Caki2 (cell line): ENCODE measurements at regions not wholly inside any gene's neighbourhood (a gene's known extent, or its start where the extent isn't known, plus 50 kb on each side); places are given as distances from the start of the nearest gene placed in this dataset.
A peak's percentile ranks its signal among the peaks of the same experiment; 100 is the strongest.

Source experiments
- DNase-seq: peaks from one replicate; pipeline ENCODE4 v3.0.0-alpha.2; 2015; ENCODE audit warnings: low read depth
- in situ Hi-C: cut with HindIII; loops from 2 replicates; pipeline ENCODE4 v1.10.0; 2016; ENCODE audit warnings: low sequenced_read_pairs, low pct_unique_long_range_greater_than_20kb, mixed read lengths

GRCh38 chr10:128382225-128382624 lies 256.0 kb upstream of the MKI67 start:
- in situ Hi-C loops, result no loop called here
- no peak for DNase-seq

DNA sequence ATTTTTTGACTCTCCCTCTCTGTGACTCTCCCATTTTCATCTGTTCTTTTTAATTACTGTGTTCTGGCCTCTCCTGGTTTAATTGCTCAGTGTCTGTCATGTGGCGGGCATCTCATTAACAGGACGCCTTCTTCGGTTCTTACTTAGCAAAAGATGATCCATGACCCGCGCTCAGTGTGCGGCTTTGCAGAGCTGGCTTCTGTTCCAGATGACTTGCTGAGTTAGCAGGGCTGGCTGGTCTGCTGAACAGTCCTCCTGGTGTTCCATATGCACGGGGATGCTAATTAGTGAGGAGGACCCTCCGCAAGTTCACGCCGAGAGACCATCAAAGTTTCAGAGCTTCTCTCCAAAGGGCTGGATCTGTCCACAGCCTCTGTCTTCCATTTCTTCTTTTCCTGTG lies 258.6 kb upstream of the MKI67 start:
- no peak for DNase-seq
- in situ Hi-C loops, result no loop called here

DNA sequence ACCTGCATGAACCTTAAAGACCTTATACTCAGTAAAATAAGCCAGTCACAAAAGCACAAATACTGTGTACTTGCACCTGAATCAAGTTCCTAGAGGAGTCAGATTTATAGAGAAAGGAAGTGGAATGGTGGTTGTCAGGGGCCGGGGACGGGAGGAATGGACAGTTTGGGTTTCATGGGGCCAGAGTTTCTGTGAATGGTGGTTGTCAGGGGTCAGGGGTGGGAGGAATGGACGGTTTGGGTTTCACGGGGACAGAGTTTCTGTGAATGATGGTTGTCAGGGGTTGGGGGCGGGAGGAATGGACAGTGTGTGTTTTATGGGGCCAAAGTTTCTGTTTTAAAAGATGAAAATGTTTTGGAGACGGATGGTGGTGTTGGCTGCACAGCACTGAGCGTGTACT lies 260.0 kb upstream of the MKI67 start:
- DNase-seq, result no peak
- in situ Hi-C loops, result no loop called here

GRCh38 chr10:128386816-128387604 lies 260.8 kb upstream of the MKI67 start:
- no peak for DNase-seq
- in situ Hi-C loops, result no loop called here

DNA sequence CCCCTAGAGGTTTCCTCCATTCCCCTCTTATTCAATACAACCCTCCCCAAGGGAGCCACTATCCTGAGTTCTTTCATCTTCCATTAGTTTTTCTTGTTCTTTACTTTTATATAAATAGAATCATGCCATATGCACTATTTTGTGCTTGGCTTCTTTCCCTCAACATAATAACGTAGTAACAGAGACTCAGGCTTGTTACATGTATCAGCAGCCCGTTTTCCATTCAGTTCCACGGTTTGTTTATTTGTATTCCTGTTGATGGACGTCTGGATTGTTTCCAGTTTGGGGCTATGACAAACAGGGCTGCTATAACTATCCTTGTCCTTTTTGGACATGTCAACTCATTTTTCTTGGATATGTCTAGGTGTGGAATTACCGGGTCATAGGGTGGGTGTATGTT lies 264.4 kb upstream of the MKI67 start:
- in situ Hi-C loops, result no loop called here

DNA sequence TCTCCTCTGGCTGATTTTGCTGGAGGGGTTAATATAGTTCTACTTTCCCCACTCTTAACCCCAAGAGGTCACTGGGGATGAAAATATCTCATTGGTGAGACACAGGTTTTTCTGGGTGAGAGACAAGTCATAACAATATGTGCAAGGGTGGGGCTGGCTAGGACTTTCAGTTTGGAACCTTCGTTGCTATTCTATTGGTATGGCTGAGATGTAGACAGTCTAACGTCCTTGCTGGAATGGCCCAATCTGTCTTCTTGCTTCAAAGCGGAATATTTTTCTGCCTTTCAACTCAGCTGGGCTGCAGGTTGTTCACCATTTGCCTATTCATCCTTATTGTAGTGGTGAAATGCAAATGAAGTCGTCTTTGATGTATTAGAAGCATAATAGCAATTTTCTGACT lies 267.3 kb upstream of the MKI67 start:
- DNase-seq, result no peak
- in situ Hi-C loops, result no loop called here

More for the DNA sequence above, 264.4 kb upstream of the MKI67 start:
- no peak for DNase-seq

GRCh38 chr10:128398118-128398517 lies 271.9 kb upstream of the MKI67 start:
- DNase-seq, result no peak

DNA sequence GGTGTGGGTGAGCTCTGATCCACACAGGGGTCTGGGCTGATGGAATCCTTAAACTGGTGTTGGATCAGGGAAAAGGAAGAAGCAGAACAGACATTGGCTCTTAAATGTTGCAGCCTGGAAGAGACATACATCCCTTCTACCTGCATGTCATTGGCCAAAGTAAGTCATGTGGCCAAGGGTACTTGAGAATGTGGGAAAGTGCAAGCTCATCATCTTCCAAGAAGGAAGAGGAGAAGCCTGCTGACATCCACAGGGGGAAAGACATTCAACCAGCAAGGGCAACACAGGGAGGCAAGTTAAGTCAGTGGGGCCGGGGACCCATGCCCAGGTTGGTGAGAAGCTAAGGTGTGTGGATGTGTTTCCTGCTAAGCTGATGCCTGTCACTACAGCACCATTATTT lies 272.8 kb upstream of the MKI67 start:
- no peak for DNase-seq
- in situ Hi-C loops, result no loop called here

More at GRCh38 chr10:128398118-128398517, 271.9 kb upstream of the MKI67 start:
- in situ Hi-C loops, result no loop called here

- DNase-seq, result no peak
- in situ Hi-C loops, result no loop called here
Measured at GRCh38 chr10:128400564-128400963, 274.3 kb upstream of the MKI67 start.

GRCh38 chr10:128405450-128405849 lies 279.2 kb upstream of the MKI67 start:
- DNase-seq, result no peak
- in situ Hi-C loops, result no loop called here

GRCh38 chr10:128411643-128412042 lies 285.4 kb upstream of the MKI67 start:
- in situ Hi-C loops, result no loop called here
- peak; percentile 41 for DNase-seq

DNA sequence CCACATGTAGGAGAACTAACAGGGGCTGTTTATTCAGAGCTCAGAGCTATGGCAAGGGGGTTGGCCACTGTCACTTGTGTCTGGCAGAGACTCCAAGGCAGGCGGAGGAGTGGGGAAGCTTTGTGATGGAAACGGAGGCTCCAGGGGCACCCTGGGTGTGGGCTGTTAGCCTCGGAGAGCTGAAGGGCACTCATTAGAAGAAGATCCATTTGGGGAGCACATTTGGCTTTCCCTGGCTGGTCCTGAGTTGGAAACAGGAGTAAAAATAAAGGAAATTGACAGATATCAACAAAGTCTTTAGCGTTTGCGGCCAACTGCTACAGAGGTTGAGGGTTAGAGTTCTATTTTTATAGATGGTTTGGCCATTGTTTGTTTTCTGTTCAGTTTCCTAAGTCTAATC lies 288.3 kb upstream of the MKI67 start:
- in situ Hi-C loops, result no loop called here
- DNase-seq, result no peak

GRCh38 chr10:128416231-128416630 lies 290.0 kb upstream of the MKI67 start:
- no peak for DNase-seq
- in situ Hi-C loops, result no loop called here

GRCh38 chr10:128417826-128418225 lies 291.6 kb upstream of the MKI67 start:
- in situ Hi-C loops, result no loop called here
- no peak for DNase-seq

DNA sequence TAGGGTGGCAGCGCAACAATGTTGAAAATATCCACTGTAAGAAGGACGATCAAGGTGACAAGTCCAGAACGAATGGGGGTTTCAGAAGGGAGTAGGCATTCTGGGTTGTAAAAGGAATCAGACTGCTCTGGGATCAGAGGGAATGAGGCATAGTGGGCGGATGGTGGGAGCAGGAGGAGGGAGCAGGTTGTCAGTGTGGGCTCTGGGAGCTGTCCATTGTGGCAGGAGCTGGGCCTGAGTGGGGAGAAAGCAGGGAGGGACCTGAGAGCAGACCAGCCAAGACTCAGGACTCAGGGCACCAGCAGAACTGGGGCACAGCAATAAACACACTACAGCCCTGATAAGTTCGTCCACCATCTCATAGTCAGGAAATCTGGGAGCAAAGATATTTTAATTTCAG lies 292.6 kb upstream of the MKI67 start:
- in situ Hi-C loops, result no loop called here
- no peak for DNase-seq

GRCh38 chr10:128419466-128420019 lies 293.3 kb upstream of the MKI67 start:
- in situ Hi-C loops, result no loop called here
- no peak for DNase-seq

DNA sequence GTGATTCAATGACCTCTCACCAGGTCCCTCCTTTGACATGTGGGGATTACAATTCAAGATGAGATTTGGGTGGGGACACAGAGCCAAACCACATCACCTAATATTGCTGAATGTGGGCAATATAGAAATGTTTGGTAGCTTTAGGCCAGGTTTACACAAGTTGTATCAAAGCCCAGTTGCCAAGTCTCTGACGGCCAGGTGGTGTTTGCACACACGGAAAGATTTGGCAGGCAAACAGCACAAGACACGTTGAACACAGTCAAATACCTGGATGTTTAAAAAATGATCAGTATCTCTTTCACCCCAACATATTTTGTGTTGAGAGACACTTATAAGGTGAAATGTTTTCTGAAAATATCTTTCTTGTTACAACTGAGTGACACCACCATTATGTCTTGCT lies 294.4 kb upstream of the MKI67 start:
- no peak for DNase-seq
- in situ Hi-C loops, result no loop called here

- in situ Hi-C loops, result no loop called here
- DNase-seq, result no peak
Measured at GRCh38 chr10:128421371-128422160, 295.3 kb upstream of the MKI67 start.

- in situ Hi-C loops, result no loop called here
- DNase-seq, result no peak
Measured at GRCh38 chr10:128422190-128422589, 296.0 kb upstream of the MKI67 start.
